ENCODE measurements at regions not wholly inside any gene's neighbourhood (a gene's known extent, or its start where the extent isn't known, plus 50 kb on each side); places are given as distances from the start of the nearest gene placed in this dataset.
"Not testable (repeated sequence)": the region's sequence is repeated elsewhere in the genome, so short reads cannot be mapped to it uniquely, and the experiment has no call there.

GRCh38 chr2:32874931-32875330 is 71.8 kb upstream of the LTBP1 start:
- no peak for DNase-seq
- no peaks in the 10 kb centered on the region for H3K36me3 Mint-ChIP-seq
- H3K27ac Mint-ChIP-seq: no peak overlapping the region
- peaks cover 0 to 6% (median 2%) of the 10 kb centered on the region in 3 donors for H3K27me3 Mint-ChIP-seq (ENCODE audit: low read depth in 3 of 3)
- no peaks in the 10 kb centered on the region for H3K9me3 Mint-ChIP-seq
- no peaks in the 10 kb centered on the region for H3K4me1 Mint-ChIP-seq
- no peak overlapping the region for H3K4me3 Mint-ChIP-seq

- DNase-seq: no peak
- Mint-ChIP-seq H3K4me3 (no peak overlapping the region), H3K27me3 (ENCODE audit: low read depth in 3 of 3) (peaks cover 0 to 5% (median 2%) of the 10 kb centered on the region in 3 donors), H3K9me3 (no peaks in the 10 kb centered on the region), H3K27ac (no peak overlapping the region), H3K4me1 (no peaks in the 10 kb centered on the region), H3K36me3 (no peaks in the 10 kb centered on the region)
These were observed 68.9 kb upstream of the LTBP1 start for GRCh38 chr2:32877587-32878510.

- H3K36me3 Mint-ChIP-seq; H3K4me1 Mint-ChIP-seq; DNase-seq; H3K4me3 Mint-ChIP-seq; H3K9me3 Mint-ChIP-seq; H3K27ac Mint-ChIP-seq; H3K27me3 Mint-ChIP-seq (ENCODE audit: low read depth in 3 of 3): not testable (repeated sequence)
These were observed 66.8 kb upstream of the LTBP1 start for GRCh38 chr2:32879943-32880342.

DNA sequence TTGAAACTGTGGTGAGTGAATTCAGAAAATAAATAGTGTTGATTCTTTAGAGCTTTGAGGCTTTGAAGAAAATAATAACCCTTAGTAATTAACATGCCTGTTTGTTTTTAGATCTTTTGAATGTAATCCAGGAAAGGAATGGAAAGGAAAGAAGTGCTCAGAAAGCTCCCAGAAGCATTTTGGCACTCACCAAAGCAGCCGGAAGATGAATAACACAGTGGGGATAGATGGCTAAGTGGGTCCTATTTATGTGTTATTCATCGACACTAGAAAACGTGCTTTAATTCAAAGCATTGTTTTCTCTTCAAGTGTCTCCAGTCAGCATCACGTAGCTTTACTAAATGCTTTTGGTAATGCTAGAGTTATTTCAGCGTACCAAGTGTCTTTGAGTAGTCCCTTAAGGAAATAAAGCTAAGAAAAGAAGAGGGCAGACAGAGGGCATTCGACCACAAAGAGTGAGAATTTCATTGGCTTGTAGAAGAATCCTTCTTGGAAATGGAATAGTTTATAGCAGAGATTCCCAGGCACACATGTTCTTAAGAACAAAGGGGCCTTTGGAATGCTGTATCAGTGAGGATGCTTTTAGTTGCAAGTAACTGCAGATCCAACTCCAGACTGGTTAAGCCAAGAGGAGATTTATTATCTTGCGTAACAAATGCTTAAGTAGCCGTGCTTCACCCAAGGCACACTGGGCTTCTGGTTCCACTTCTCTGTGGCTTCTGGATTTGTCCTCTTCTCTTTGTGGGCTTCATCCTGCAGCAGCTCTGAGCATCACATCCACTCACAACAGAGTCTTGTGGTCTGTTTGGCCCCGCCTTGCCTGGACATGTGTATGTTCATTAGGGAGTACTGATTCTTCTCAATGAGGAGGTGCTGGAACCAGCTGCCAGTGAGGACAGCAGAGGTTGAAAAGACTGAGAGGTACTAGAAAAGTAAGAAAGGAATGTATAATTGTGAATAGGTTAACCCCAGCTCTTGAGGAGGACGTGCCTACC is 63.6 kb upstream of the LTBP1 start:
- Mint-ChIP-seq H3K27me3 (ENCODE audit: low read depth in 3 of 3) (peaks cover 0 to 3% (median 2%) of the 10 kb centered on the region in 3 donors), H3K9me3 (peaks cover 0 to 3% (median 0%) of the 10 kb centered on the region in 6 donors), H3K36me3 (no peaks in the 10 kb centered on the region), H3K4me3 (no peak overlapping the region), H3K27ac (no peak overlapping the region), H3K4me1 (no peaks in the 10 kb centered on the region)
- DNase-seq: no peak

DNA sequence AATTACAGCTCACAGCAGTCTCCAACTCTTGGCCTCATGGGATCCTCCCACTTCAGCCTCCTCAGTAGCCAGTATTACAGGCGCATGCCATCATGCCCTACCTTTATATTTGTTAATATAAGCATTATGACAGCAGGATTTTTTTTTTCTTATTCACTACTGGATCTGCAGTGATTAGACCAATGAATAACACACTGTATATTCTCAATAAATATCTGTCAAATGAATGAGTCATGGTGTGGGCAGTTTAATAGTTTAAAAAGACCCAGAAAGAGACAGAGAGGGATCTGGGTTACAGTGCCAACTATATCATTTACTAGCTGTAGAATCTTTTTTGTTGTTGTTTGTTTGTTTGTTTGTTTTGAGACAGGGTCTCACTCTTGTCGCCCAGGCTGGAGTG is 62.4 kb upstream of the LTBP1 start:
- Mint-ChIP-seq H3K27me3 (ENCODE audit: low read depth in 3 of 3) (peaks cover 0 to 6% (median 3%) of the 10 kb centered on the region in 3 donors), H3K9me3 (peaks cover 0 to 4% (median 0%) of the 10 kb centered on the region in 6 donors), H3K27ac (no peak overlapping the region), H3K4me1 (no peaks in the 10 kb centered on the region), H3K36me3 (no peaks in the 10 kb centered on the region), H3K4me3 (no peak overlapping the region)
- DNase-seq: no peak

GRCh38 chr2:32886397-32887055 is 60.2 kb upstream of the LTBP1 start:
- not testable (repeated sequence) for DNase-seq; H3K27me3 Mint-ChIP-seq (ENCODE audit: low read depth in 3 of 3); H3K4me1 Mint-ChIP-seq; H3K36me3 Mint-ChIP-seq; H3K4me3 Mint-ChIP-seq; H3K27ac Mint-ChIP-seq; H3K9me3 Mint-ChIP-seq

DNA sequence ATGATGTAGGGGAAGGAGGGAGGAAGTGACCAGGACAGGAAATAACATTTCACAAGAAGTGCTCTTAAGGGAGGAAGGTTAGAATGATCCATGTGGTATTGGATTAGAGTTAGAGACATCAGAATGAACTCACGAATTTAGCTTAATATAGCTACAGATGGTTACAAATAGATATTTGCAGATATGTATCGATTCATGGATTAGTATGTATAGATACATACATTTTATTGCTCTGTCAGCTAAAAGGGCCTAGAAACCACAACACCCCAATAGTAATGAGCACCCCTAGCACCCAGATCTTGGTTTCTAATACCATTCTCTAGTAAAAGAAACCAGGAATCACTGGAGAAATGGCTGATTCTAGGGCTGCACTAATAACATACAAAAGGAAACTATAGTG is 59.6 kb upstream of the LTBP1 start:
- Mint-ChIP-seq H3K4me3 (no peak overlapping the region), H3K4me1 (no peaks in the 10 kb centered on the region), H3K36me3 (no peaks in the 10 kb centered on the region), H3K27me3 (ENCODE audit: low read depth in 3 of 3) (peaks cover 0 to 8% (median 4%) of the 10 kb centered on the region in 3 donors), H3K27ac (no peak overlapping the region), H3K9me3 (peaks cover 0 to 4% (median 0%) of the 10 kb centered on the region in 6 donors)
- DNase-seq: no peak

DNA sequence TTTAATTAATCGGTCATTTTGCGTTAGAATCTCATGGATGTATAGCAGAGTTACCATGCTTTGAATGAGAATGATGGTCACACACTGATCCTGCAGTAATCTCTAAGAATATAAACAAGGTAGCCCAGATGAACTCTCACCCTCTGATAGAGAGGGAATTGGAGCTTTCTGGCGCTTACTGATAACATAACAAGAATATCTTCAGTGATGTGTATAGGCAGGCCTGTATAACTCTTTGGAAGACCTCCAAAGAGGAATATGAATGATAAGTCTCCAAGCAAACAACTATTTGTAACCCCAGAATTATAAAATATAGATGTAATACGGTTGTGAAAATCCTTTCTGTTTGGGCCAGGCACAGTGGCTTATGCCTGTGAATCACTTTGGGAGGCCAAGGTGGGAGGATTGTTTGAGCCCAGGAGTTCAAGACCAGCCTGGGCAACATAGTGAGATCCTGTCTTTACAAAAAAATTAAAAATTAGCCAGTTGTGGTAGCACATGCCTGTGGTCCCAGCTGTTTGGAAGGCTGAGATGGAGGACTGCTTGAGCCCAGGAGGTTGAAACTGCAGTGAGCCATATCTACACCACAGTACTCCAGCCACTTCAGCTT is 52.5 kb upstream of the LTBP1 start:
- Mint-ChIP-seq H3K27ac (no peak overlapping the region), H3K27me3 (ENCODE audit: low read depth in 3 of 3) (peaks cover 2 to 5% (median 4%) of the 10 kb centered on the region in 3 donors), H3K4me3 (no peak overlapping the region), H3K4me1 (peaks cover 6 to 11% of the 10 kb centered on the region in 2 donors), H3K9me3 (peaks cover 0 to 5% (median 0%) of the 10 kb centered on the region in 6 donors), H3K36me3 (no peaks in the 10 kb centered on the region)
- DNase-seq: no peak

DNA sequence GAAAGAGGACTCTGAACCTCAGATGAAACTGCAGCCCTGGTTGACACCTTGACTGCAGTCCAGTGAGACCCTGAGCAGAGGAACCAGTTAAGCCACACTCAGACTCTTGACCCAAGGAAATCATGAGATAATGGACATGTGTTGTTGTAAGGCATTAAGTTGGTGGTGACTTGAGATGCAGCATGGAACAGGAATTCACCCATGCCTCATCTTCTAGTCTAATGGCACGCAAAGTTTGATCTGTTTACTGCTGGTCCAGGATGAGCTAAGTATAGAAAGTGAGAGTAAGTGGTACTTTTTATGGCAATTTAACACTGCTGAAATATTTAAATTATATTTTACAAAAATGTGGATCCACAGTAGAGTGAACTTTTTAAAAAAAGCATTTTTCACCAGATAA is 51.3 kb upstream of the LTBP1 start:
- Mint-ChIP-seq H3K36me3 (no peaks in the 10 kb centered on the region), H3K9me3 (peaks cover 0 to 5% (median 0%) of the 10 kb centered on the region in 6 donors), H3K4me3 (peak overlapping the region in 1 of 5 donors; percentile 34), H3K27ac (peak overlapping the region in 1 of 6 donors; percentile 40), H3K27me3 (ENCODE audit: low read depth in 3 of 3) (peaks cover 0 to 5% (median 0%) of the 10 kb centered on the region in 3 donors), H3K4me1 (peaks cover 6 to 11% of the 10 kb centered on the region in 2 donors)
- DNase-seq: no peak
